GM18907 (cell line): ENCODE measurements at regions not wholly inside any gene's neighbourhood (a gene's known extent, or its start where the extent isn't known, plus 50 kb on each side); places are given as distances from the start of the nearest gene placed in this dataset.
"Not testable (repeated sequence)": the region's sequence is repeated elsewhere in the genome, so short reads cannot be mapped to it uniquely, and the experiment has no call there.

Experiments
- ATAC-seq: cut with Tn5 transposase; IDR thresholded peaks from one replicate; pipeline ENCODE4 v1.9.1; 2021; ENCODE audit warnings: mild to moderate bottlenecking, moderate library complexity; ENCODE audit not compliant: unreplicated experiment

DNA sequence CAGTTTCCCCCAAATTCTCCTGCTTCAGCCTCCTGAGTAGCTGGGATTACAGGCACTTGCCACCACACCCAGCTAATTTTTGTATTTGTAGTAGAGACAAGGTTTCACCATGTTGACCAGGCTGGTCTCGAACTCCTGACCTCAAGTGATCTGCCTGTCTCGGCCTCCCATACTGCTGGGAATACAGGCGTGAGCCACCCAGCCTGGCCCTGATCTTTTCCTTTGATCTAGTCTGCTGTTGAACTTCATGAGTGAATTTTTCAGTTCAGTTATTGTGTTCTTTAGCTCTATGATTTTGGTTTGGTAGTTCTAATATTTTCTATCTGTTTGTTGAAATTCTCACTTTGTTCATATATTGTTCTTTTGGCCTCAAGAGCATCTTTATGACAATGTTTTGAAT is 83.4 kb upstream of the RAP2C start:
- not testable (repeated sequence) for ATAC-seq

DNA sequence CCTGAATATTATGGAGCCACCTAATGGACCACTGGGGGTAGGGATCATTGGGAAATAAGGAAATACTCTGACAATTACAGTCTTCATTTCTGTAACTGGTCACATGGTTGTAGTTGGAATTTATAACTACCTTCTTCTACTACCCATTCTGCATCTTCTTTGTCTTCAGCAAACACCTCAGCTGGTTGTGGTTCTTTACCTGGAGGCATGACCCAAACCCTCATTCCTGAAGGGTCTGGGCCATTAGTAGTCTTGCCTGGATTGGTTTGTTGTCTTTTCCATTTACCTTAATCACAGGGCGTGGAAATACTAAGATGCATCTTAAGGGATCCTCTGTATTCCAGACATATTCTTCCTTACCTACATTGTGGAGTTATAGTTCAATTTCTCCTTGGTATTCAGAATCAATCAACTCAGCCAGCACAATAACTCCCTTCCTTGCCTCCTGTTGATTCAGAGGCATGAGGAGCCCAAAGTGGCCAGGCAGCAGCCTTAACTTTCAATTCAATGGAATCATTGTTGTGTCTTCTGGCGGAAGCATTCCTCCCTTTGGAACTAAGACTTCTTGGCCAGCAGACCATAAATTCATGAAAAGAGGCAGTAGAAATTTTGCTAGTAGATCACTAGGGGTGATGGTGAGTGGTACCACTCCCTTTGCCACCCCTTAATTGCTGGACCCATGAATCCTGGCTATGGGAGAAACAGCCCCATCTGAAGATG is 75.7 kb upstream of the RAP2C start:
- ATAC-seq, result no peak

DNA sequence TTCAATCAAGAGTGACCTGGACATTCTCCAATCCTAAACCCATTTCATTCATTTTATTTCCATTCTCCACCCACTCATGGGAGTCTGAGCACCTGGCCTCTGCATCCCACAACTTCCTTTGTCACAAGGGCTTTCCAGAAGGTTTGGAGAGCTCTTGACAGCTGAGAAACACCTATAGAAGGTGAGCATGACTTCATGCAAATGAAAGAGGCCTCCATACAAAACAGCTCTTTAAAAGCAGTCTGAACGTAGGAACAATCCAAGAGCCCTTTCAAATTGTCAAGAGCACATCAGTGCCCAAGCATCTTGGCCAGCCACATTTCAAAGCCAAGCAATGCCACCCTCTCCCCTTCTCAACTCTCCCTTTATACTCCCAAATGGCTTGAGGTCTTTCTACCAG is 74.9 kb upstream of the RAP2C start:
- no peak for ATAC-seq

DNA sequence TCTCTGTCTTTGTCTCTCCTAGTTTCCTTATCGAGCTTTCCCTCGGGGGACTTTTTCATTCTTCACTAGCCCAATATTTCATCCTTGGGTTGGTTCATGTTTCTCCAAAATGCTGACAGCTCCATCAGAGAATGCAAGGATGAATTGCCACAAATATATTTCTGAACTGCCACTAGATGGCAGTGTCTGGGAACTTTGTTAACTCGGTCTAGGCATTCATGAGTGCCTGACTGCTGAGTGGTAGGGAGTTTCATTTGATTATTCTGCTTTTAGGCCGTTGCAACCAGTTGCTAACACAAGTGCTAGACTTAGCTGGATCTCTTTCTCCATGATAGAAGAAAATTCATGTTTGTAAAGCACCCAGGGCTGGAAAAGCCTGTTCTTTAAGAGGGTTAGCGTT is 73.5 kb upstream of the RAP2C start:
- ATAC-seq, result peak; percentile 77

DNA sequence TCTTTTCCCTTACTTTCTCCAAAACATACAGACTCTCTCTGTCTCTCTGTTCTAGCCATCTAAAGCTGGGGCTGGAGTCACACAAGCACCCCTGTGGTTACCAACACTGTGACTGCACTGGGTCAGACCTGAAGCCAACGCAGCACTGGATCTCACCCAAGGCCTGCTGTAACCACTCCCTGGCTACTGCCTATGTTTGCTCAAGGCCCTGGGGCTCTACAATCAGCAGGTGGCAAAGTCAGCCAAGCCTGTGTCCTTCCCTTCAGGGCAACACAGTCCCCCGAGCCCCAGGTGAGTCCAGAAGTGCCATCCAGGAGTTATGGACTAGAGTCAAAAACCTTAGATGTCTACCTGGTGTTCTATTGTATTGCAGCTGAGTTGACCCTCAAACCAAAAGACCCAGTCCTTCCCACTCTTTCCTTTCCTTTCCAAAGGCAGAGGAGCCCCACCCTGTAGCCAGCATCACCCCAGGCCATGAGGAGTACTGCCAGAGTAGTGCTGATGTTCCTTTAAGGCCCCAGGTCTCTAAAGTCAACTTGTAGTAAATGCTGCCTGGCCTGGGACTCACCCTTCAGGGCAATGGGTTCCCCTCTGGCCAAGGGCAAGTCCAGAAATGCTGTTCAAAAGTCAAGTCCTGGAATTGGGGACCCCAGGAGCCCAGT is 58.8 kb upstream of the RAP2C start:
- no peak for ATAC-seq

DNA sequence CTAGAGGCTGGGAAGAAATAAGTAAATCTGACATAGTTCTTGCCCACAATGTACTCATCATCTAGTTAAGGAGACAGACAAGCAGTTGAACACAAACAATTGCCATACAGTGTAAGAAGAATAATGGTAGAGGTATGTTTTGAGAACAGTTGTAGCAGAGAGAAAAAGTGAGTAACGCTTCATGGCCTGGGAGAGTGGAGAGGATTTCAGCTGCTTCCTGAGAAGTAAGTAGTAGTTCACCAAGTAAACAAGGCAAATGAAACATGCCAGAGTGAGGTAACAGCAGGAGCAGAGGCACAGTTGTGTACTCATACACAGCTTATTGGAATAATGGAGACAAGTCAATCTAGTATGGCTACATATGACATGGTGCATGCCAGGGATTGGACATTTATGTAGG is 53.6 kb upstream of the RAP2C start:
- ATAC-seq, result no peak

DNA sequence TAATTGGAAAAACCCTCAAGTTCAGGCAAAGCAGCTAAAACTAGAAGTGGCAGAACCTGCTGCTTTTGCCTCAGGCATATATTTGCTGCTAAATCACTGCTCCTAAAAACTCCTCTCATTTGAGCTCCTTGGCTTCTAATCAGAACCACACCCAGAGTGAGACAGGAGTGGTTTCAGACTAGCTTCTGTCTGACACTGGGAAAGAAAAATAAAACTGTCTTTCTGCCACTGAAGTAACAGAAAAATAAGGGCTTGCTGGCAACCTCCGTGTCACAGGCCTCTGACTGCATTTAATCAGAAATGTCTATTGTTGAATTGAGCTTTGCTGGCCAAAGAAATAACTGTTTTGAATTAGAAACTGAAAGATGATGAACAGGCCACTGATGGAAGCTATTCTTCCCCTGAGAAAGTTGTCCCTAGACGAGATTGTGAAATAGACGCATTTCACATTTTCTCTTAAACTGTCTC is 52.1 kb upstream of the RAP2C start:
- no peak for ATAC-seq

DNA sequence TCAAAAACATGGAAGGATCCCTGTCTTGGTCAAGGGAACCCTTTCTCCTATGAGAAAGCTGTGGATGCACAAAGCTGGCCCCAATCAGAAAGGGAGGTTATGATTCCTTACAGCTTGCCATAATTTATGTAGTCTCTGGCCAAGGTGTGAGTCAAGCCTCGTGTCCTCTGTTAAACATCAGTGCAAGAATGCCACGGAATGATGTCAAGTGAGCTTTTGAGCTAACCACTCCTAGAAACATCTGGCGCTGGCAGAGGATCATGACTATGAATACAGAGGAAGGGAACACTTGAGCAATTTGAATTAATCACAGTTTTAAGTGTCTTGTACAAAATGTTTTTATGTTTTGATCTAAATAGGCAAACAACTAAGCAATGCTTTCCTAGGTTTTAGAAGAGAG is 51.5 kb upstream of the RAP2C start:
- no peak for ATAC-seq

DNA sequence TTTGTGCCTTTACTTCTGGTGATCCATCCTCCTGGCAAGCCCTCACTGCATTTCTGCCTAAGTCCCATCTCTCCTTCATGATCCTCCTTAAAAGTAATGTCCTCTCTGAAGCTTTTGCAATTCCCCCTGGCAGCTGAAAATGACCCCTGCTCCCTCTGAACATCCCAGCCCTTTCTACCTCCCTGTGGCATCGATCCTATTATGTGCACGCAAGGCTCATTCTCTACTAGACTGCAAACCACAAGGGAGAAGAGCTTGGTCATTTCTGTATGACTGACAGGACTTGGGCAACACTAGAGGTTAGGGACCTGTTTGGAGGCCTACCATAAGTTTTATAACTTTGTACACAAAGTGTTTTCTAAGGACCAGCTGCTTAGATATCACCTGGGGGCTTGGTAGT is 50.8 kb upstream of the RAP2C start:
- no peak for ATAC-seq
